Lung microvascular endothelial cell (primary cell): ENCODE measurements at regions not wholly inside any gene's neighbourhood (a gene's known extent, or its start where the extent isn't known, plus 50 kb on each side); places are given as distances from the start of the nearest gene placed in this dataset.
A peak's percentile ranks its signal among the peaks of the same experiment; 100 is the strongest.

Source experiments
- DNase-seq, 2 donors: peaks; one replicate each; pipeline versions ENCODE4 v3.0.0 to v3.0.0-alpha.2; 2010; ENCODE audit warnings: low read depth in 2 of 2

- DNase-seq: no peak
These were observed 597.9 kb upstream of the PCDH9 start for GRCh38 chr13:67827992-67828391.

- DNase-seq: no peak
These were observed 591.5 kb upstream of the PCDH9 start for GRCh38 chr13:67821606-67822005.

- DNase-seq: no peak
These were observed 576.7 kb upstream of the PCDH9 start for GRCh38 chr13:67806796-67807195.

- DNase-seq: no peak
These were observed 573.0 kb upstream of the PCDH9 start for GRCh38 chr13:67803118-67803517.

- peak in 1 of 2 donors; percentile 22 for DNase-seq
These were observed 562.1 kb upstream of the PCDH9 start for GRCh38 chr13:67792151-67792676.

- DNase-seq: no peak
These were observed 560.9 kb upstream of the PCDH9 start for GRCh38 chr13:67791047-67791446.

GRCh38 chr13:67776151-67776550 lies 546.0 kb upstream of the PCDH9 start:
- DNase-seq: no peak

- DNase-seq: no peak
These were observed 545.2 kb upstream of the PCDH9 start for GRCh38 chr13:67775359-67775758.

- no peak for DNase-seq
These were observed 542.8 kb upstream of the PCDH9 start for GRCh38 chr13:67772807-67773453.

- no peak for DNase-seq
These were observed 541.0 kb upstream of the PCDH9 start for GRCh38 chr13:67771106-67771505.

- no peak for DNase-seq
These were observed 539.8 kb upstream of the PCDH9 start for GRCh38 chr13:67769987-67770341.

- DNase-seq: no peak
These were observed 539.2 kb upstream of the PCDH9 start for GRCh38 chr13:67769063-67769986.

GRCh38 chr13:67763984-67764383 lies 533.8 kb upstream of the PCDH9 start:
- no peak for DNase-seq

- no peak for DNase-seq
These were observed 533.2 kb upstream of the PCDH9 start for GRCh38 chr13:67763384-67763783.

GRCh38 chr13:67758975-67759374 lies 528.8 kb upstream of the PCDH9 start:
- no peak for DNase-seq

GRCh38 chr13:67754012-67754411 lies 523.9 kb upstream of the PCDH9 start:
- no peak for DNase-seq

- no peak for DNase-seq
These were observed 522.6 kb upstream of the PCDH9 start for GRCh38 chr13:67752759-67753158.

- no peak for DNase-seq
These were observed 512.3 kb upstream of the PCDH9 start for GRCh38 chr13:67742478-67742877.

- no peak for DNase-seq
These were observed 510.9 kb upstream of the PCDH9 start for GRCh38 chr13:67740871-67741535.

GRCh38 chr13:67736646-67737420 lies 506.7 kb upstream of the PCDH9 start:
- no peak for DNase-seq

- DNase-seq: no peak
These were observed 505.5 kb upstream of the PCDH9 start for GRCh38 chr13:67735651-67736050.
